Ovary (tissue), 3 donors: ENCODE measurements at regions not wholly inside any gene's neighbourhood (a gene's known extent, or its start where the extent isn't known, plus 50 kb on each side); places are given as distances from the start of the nearest gene placed in this dataset.

ENCODE experiments used
- EP300 ChIP-seq: sonication (generic); formaldehyde crosslinking; IDR thresholded peaks from one replicate; pipeline ENCODE4 v1.6.1; 2017; ENCODE audit warnings: antibody characterized with exemption
- POLR2A ChIP-seq: fragments of 450-650 bp; IDR thresholded peaks from one replicate; pipeline ENCODE4 v1.6.1; 2017; ENCODE audit warnings: antibody characterized with exemption, mild to moderate bottlenecking, moderate library complexity
- TF ChIP-seq, protein P1 (sequence below), 3 donors: fragments of 450-650 bp in 2 of 3; fragments of 200-600 bp in 1 of 3; IDR thresholded peaks; one replicate each; pipeline versions ENCODE4 v1.5.1 to v1.8.0; 2016 to 2022; ENCODE audit warnings: antibody characterized with exemption in 3 of 3, mild to moderate bottlenecking in 1 of 3
- donor health status: DM: no; HTN: no; CAD: no.

- TF ChIP-seq, protein P1, sequence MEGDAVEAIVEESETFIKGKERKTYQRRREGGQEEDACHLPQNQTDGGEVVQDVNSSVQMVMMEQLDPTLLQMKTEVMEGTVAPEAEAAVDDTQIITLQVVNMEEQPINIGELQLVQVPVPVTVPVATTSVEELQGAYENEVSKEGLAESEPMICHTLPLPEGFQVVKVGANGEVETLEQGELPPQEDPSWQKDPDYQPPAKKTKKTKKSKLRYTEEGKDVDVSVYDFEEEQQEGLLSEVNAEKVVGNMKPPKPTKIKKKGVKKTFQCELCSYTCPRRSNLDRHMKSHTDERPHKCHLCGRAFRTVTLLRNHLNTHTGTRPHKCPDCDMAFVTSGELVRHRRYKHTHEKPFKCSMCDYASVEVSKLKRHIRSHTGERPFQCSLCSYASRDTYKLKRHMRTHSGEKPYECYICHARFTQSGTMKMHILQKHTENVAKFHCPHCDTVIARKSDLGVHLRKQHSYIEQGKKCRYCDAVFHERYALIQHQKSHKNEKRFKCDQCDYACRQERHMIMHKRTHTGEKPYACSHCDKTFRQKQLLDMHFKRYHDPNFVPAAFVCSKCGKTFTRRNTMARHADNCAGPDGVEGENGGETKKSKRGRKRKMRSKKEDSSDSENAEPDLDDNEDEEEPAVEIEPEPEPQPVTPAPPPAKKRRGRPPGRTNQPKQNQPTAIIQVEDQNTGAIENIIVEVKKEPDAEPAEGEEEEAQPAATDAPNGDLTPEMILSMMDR (IDR thresholded peaks at IDR 0.05) = no peak
- TF ChIP-seq POLR2A = no peak
- TF ChIP-seq EP300 = no peak
These were observed 241.2 kb downstream of the CYP26B1 start for GRCh38 chr2:71906357-71906973.
